ENCODE measurements at regions not wholly inside any gene's neighbourhood (a gene's known extent, or its start where the extent isn't known, plus 50 kb on each side); places are given as distances from the start of the nearest gene placed in this dataset.

DNA sequence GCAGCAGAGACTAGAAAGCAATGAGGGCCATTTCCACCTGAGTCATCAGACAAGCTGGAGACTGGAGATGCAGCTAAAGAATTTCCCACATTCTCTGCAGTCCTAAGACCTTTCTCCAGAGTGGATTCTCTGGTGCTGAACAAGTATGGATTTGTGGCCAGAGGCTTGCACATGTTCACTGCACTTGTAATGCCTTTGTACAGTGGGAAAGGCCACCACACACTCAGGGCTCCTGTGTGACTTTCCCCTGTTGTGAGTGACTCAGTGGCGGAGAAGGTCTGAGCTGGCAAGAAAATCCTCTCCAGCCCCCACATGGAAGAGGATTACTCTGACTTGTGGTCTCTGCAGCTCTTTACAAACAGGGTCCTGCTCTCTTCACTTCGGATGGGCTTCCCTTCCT, 192.3 kb downstream of the C6orf118 start:
- Histone ChIP-seq H3K9ac (ENCODE audit: low read length) (no peak overlapping the region), H3K9me3 (ENCODE audit: insufficient read depth, low read length) (no peaks in the 10 kb centered on the region), H3K4me2 (ENCODE audit: low read depth, low read length, poor library complexity, severe bottlenecking) (no peak overlapping the region), H3F3A (ENCODE audit: insufficient read depth) (no peaks in the 10 kb centered on the region), H3K4me3 (ENCODE audit: insufficient read depth, low read length, poor library complexity, severe bottlenecking) (no peak overlapping the region), H2AFZ (ENCODE audit: low read depth, low read length, severe bottlenecking) (no peak overlapping the region), H3K27me3 (ENCODE audit: low read length) (no peaks in the 10 kb centered on the region), H4K20me1 (ENCODE audit: low read depth, low read length) (no peaks in the 10 kb centered on the region), H3K27ac (ENCODE audit: low read depth, low read length) (no peak overlapping the region), H3K9me2 (replicated peaks; ENCODE audit: insufficient read depth, low read length) (no peaks in the 10 kb centered on the region), H3K36me3 (ENCODE audit: low read length) (no peaks in the 10 kb centered on the region), H3K79me2 (ENCODE audit: insufficient read depth, low read length) (no peaks in the 10 kb centered on the region)
- TF ChIP-seq EZH2phosphoT487 (conservative IDR thresholded peaks at IDR 0.05; ENCODE audit: low read length) (no peak), CTCF (IDR thresholded peaks at IDR 0.05; ENCODE audit: insufficient read depth, low read length, poor library complexity, severe bottlenecking) (no peak)

- H3K4me2 ChIP-seq (ENCODE audit: low read depth, low read length, poor library complexity, severe bottlenecking): no peak overlapping the region
- H3K9ac ChIP-seq (ENCODE audit: low read length): no peak overlapping the region
- H3K4me3 ChIP-seq (ENCODE audit: insufficient read depth, low read length, poor library complexity, severe bottlenecking): no peak overlapping the region
- H3K79me2 ChIP-seq (ENCODE audit: insufficient read depth, low read length): no peaks in the 10 kb centered on the region
- no peaks in the 10 kb centered on the region for H3K9me3 ChIP-seq (ENCODE audit: insufficient read depth, low read length)
- no peaks in the 10 kb centered on the region for H3F3A ChIP-seq (ENCODE audit: insufficient read depth)
- H3K36me3 ChIP-seq (ENCODE audit: low read length): no peaks in the 10 kb centered on the region
- H4K20me1 ChIP-seq (ENCODE audit: low read depth, low read length): no peaks in the 10 kb centered on the region
- no peak overlapping the region for H3K27ac ChIP-seq (ENCODE audit: low read depth, low read length)
- TF ChIP-seq EZH2phosphoT487 (conservative IDR thresholded peaks at IDR 0.05; ENCODE audit: low read length) (no peak), CTCF (IDR thresholded peaks at IDR 0.05; ENCODE audit: insufficient read depth, low read length, poor library complexity, severe bottlenecking) (no peak)
- H3K27me3 ChIP-seq (ENCODE audit: low read length): no peaks in the 10 kb centered on the region
- no peaks in the 10 kb centered on the region for H3K9me2 ChIP-seq (replicated peaks; ENCODE audit: insufficient read depth, low read length)
- no peak overlapping the region for H2AFZ ChIP-seq (ENCODE audit: low read depth, low read length, severe bottlenecking)
These were observed 198.5 kb downstream of the C6orf118 start for GRCh38 chr6:165110860-165111259.

GRCh38 chr6:165109011-165109410, 200.4 kb downstream of the C6orf118 start:
- Histone ChIP-seq H3K4me2 (ENCODE audit: low read depth, low read length, poor library complexity, severe bottlenecking) (no peak overlapping the region), H3K9ac (ENCODE audit: low read length) (no peak overlapping the region), H4K20me1 (ENCODE audit: low read depth, low read length) (no peaks in the 10 kb centered on the region), H3K36me3 (ENCODE audit: low read length) (no peaks in the 10 kb centered on the region), H3F3A (ENCODE audit: insufficient read depth) (no peaks in the 10 kb centered on the region), H3K9me2 (replicated peaks; ENCODE audit: insufficient read depth, low read length) (no peaks in the 10 kb centered on the region), H3K27me3 (ENCODE audit: low read length) (no peaks in the 10 kb centered on the region), H2AFZ (ENCODE audit: low read depth, low read length, severe bottlenecking) (no peak overlapping the region), H3K79me2 (ENCODE audit: insufficient read depth, low read length) (no peaks in the 10 kb centered on the region), H3K9me3 (ENCODE audit: insufficient read depth, low read length) (no peaks in the 10 kb centered on the region), H3K4me3 (ENCODE audit: insufficient read depth, low read length, poor library complexity, severe bottlenecking) (no peak overlapping the region), H3K27ac (ENCODE audit: low read depth, low read length) (no peak overlapping the region)
- TF ChIP-seq CTCF (IDR thresholded peaks at IDR 0.05; ENCODE audit: insufficient read depth, low read length, poor library complexity, severe bottlenecking) (no peak), EZH2phosphoT487 (conservative IDR thresholded peaks at IDR 0.05; ENCODE audit: low read length) (no peak)

DNA sequence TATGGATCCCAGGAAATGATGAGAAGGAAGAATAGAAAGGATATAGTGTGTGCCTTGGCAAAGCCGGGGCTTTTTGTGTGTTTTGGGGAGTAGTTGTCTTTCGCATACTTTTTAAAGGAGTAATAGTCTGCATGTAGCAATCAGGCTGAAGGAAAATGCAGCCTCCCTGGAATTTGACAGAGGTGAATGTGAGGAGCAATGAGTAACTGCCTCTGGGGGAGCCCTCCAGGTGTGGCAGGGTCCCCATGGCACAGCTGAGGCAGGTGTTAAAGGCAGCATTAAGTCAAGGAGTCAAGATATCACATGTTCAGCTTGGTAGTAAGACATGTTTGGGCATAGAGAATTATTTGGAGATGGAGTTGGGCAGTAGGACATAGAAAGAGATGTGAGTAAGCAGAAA, 203.1 kb downstream of the C6orf118 start:
- TF ChIP-seq CTCF (IDR thresholded peaks at IDR 0.05; ENCODE audit: insufficient read depth, low read length, poor library complexity, severe bottlenecking): no peak
- no peak for TF ChIP-seq EZH2phosphoT487 (conservative IDR thresholded peaks at IDR 0.05; ENCODE audit: low read length)
- Histone ChIP-seq H3K27ac (ENCODE audit: low read depth, low read length) (no peak overlapping the region), H2AFZ (ENCODE audit: low read depth, low read length, severe bottlenecking) (no peak overlapping the region), H3K4me2 (ENCODE audit: low read depth, low read length, poor library complexity, severe bottlenecking) (no peak overlapping the region), H3K4me3 (ENCODE audit: insufficient read depth, low read length, poor library complexity, severe bottlenecking) (no peak overlapping the region), H3F3A (ENCODE audit: insufficient read depth) (no peaks in the 10 kb centered on the region), H3K9me3 (ENCODE audit: insufficient read depth, low read length) (no peaks in the 10 kb centered on the region), H3K27me3 (ENCODE audit: low read length) (no peaks in the 10 kb centered on the region), H3K9ac (ENCODE audit: low read length) (no peak overlapping the region), H3K9me2 (replicated peaks; ENCODE audit: insufficient read depth, low read length) (no peaks in the 10 kb centered on the region), H3K79me2 (ENCODE audit: insufficient read depth, low read length) (no peaks in the 10 kb centered on the region), H4K20me1 (ENCODE audit: low read depth, low read length) (no peaks in the 10 kb centered on the region), H3K36me3 (ENCODE audit: low read length) (no peaks in the 10 kb centered on the region)
